CD8-positive, alpha-beta memory T cell (primary cell): ENCODE measurements at regions not wholly inside any gene's neighbourhood (a gene's known extent, or its start where the extent isn't known, plus 50 kb on each side); places are given as distances from the start of the nearest gene placed in this dataset.

ENCODE experiments used
- CTCF ChIA-PET: fragments of 350-600 bp; sonication (Branson Sonifier 250); formaldehyde crosslinking; loops from one replicate; lab custom pipeline; 2021; ENCODE audit warnings: antibody characterized with exemption; lab: Charles Lee
- POLR2A ChIA-PET: fragments of 350-600 bp; sonication (Branson Sonifier 250); formaldehyde crosslinking; loops from one replicate; lab custom pipeline; 2021; ENCODE audit warnings: antibody characterized with exemption; lab: Charles Lee
- DNase-seq, 5 donors: peaks; one replicate each; pipeline versions ENCODE4 v3.0.0 to v3.0.0-alpha.2; 2020 to 2022; ENCODE audit warnings: mixed read lengths in 1 of 5
- H3K27ac ChIP-seq: one replicate; pipeline ENCODE4 v1.7.0; 2013; ENCODE audit warnings: low read depth, mild to moderate bottlenecking, low read length, moderate library complexity
- H3K27me3 ChIP-seq: 2 replicates; pipeline ENCODE4 v1.7.0; 2013; ENCODE audit warnings: low read length, mild to moderate bottlenecking; ENCODE audit not compliant: insufficient read depth, poor library complexity, severe bottlenecking
- H3K36me3 ChIP-seq: 2 replicates; pipeline ENCODE4 v1.7.0; 2013; ENCODE audit warnings: mild to moderate bottlenecking, low read length, moderate library complexity; ENCODE audit not compliant: insufficient read depth
- H3K4me1 ChIP-seq: 2 replicates; pipeline ENCODE4 v1.7.0; 2013; ENCODE audit warnings: mild to moderate bottlenecking, low read length, moderate library complexity; ENCODE audit not compliant: insufficient read depth
- H3K4me3 ChIP-seq: 2 replicates; pipeline ENCODE4 v1.7.0; 2013; ENCODE audit warnings: mild to moderate bottlenecking, low read length
- H3K9me3 ChIP-seq: 2 replicates; pipeline ENCODE4 v1.7.0; 2013; ENCODE audit warnings: mild to moderate bottlenecking, low read length
- H3K27ac Mint-ChIP-seq, 8 donors: one replicate each; pipeline ENCODE4 v1.8.0; 2020 to 2021; ENCODE audit warnings: mixed read lengths in 8 of 8, mild to moderate bottlenecking in 6 of 8, inconsistent platforms in 3 of 8, moderate library complexity in 3 of 8
- H3K27me3 Mint-ChIP-seq, 2 donors: one replicate each; pipeline ENCODE4 v1.8.0; 2020 to 2021; ENCODE audit warnings: mixed read lengths in 2 of 2, mild to moderate bottlenecking in 1 of 2, moderate library complexity in 1 of 2
- H3K36me3 Mint-ChIP-seq, 3 donors: one replicate each; pipeline ENCODE4 v1.8.0; 2020 to 2021; ENCODE audit warnings: mixed read lengths in 3 of 3, inconsistent platforms in 1 of 3, mild to moderate bottlenecking in 1 of 3
- H3K4me1 Mint-ChIP-seq, 3 donors: one replicate each; pipeline ENCODE4 v1.8.0; 2020 to 2021; ENCODE audit warnings: mixed read lengths in 3 of 3, inconsistent platforms in 1 of 3, mild to moderate bottlenecking in 1 of 3
- H3K4me3 Mint-ChIP-seq, 7 donors: one replicate each; pipeline ENCODE4 v1.8.0; 2020 to 2021; ENCODE audit warnings: mixed read lengths in 7 of 7, mild to moderate bottlenecking in 6 of 7, moderate library complexity in 4 of 7, inconsistent platforms in 2 of 7
- H3K9me3 Mint-ChIP-seq, 5 donors: one replicate each; pipeline ENCODE4 v1.8.0; 2020 to 2022; ENCODE audit warnings: mixed read lengths in 5 of 5, mild to moderate bottlenecking in 3 of 5, moderate library complexity in 2 of 5, inconsistent platforms in 1 of 5

DNA sequence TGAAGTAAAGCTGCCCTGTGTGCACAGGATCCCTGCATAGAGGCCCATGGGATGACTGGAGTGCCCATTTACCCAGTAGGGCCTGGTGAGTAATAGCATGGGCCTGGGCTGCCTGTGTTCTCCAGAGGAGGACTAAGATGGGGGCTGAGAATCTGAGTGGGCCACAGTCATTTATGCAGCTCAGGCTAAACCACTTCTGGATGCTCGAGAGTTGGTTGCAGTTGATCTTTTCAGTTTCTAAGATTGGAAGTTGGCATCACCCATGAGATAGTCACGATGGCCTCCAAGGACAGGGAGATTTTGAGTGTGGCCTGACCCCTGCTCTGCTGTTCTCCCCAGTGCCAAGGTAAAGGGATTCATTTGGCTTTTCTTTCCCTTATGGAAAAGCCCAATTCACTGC lies 179.1 kb upstream of the SPRED2 start:
- H3K27ac Mint-ChIP-seq, result no peak overlapping the region
- Histone ChIP-seq H3K27ac (no peak overlapping the region), H3K27me3 (no peaks in the 10 kb centered on the region), H3K4me1 (no peaks in the 10 kb centered on the region), H3K9me3 (no peaks in the 10 kb centered on the region), H3K36me3 (no peaks in the 10 kb centered on the region), H3K4me3 (no peak overlapping the region)
- H3K27me3 Mint-ChIP-seq, result peaks cover 0 to 1% of the 10 kb centered on the region in 2 donors
- no peak for DNase-seq
- ChIA-PET POLR2A (no interaction called here), CTCF (no interaction called here)
- H3K36me3 Mint-ChIP-seq, result no peaks in the 10 kb centered on the region
- no peaks in the 10 kb centered on the region for H3K9me3 Mint-ChIP-seq
- no peaks in the 10 kb centered on the region for H3K4me1 Mint-ChIP-seq
- no peak overlapping the region for H3K4me3 Mint-ChIP-seq

DNA sequence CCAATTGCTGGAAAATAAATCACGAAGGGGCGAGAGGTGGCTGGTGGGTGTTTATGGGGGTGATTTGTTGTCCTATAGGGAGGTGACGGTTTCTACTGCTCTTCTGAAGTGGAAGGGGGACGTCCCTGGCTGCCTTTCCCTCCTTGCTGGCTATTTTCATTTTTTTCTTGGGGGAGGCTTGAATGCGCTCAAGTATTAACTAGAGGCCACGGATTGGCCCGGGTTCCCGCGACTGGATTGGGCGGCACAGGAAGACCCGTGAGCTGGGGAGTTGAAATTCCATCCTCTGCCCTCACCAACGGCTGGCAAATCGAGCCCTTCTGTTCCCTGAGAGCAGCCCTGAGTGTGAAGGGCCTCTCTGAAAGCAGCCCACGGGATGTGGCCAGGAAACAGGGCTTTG lies 176.5 kb upstream of the SPRED2 start:
- ChIA-PET POLR2A (no interaction called here), CTCF (no interaction called here)
- H3K36me3 ChIP-seq, result no peaks in the 10 kb centered on the region
- H3K27me3 ChIP-seq, result no peaks in the 10 kb centered on the region
- Mint-ChIP-seq H3K36me3 (no peaks in the 10 kb centered on the region), H3K4me3 (no peak overlapping the region), H3K27me3 (peaks cover 0 to 1% of the 10 kb centered on the region in 2 donors), H3K9me3 (no peaks in the 10 kb centered on the region), H3K4me1 (peaks cover 0 to 6% (median 0%) of the 10 kb centered on the region in 3 donors), H3K27ac (no peak overlapping the region)
- no peaks in the 10 kb centered on the region for H3K9me3 ChIP-seq
- DNase-seq, result no peak
- no peaks in the 10 kb centered on the region for H3K4me1 ChIP-seq
- no peak overlapping the region for H3K27ac ChIP-seq
- H3K4me3 ChIP-seq, result no peak overlapping the region

DNA sequence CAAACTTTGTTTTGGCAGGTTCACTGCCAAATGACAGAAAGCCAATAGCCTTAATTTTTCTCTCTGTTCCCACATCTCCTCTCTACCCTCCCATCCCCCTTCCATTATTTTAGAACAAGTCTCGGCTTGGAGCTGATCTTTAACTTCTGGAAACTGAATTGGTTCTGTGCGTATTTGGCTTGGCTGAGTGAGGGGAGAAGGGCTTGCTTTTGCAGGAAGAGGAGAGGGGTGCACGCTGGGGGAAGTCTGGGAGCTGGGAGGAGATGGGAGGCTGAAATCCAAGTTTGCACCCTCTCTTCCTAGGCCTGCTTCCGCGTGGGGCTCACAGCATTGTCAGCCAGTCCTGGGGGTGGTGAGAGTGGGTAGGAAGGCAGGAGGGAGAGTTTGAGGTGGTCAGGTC lies 176.1 kb upstream of the SPRED2 start:
- H3K27ac ChIP-seq, result no peak overlapping the region
- no peaks in the 10 kb centered on the region for H3K36me3 Mint-ChIP-seq
- CTCF ChIA-PET, result no interaction called here
- H3K4me1 ChIP-seq, result no peaks in the 10 kb centered on the region
- no peaks in the 10 kb centered on the region for H3K9me3 ChIP-seq
- DNase-seq, result no peak
- no peaks in the 10 kb centered on the region for H3K36me3 ChIP-seq
- POLR2A ChIA-PET, result no interaction called here
- no peak overlapping the region for H3K4me3 Mint-ChIP-seq
- no peak overlapping the region for H3K4me3 ChIP-seq
- no peaks in the 10 kb centered on the region for H3K9me3 Mint-ChIP-seq
- peaks cover 0 to 1% of the 10 kb centered on the region in 2 donors for H3K27me3 Mint-ChIP-seq
- H3K27me3 ChIP-seq, result no peaks in the 10 kb centered on the region
- H3K27ac Mint-ChIP-seq, result no peak overlapping the region
- peaks cover 0 to 6% (median 0%) of the 10 kb centered on the region in 3 donors for H3K4me1 Mint-ChIP-seq

DNA sequence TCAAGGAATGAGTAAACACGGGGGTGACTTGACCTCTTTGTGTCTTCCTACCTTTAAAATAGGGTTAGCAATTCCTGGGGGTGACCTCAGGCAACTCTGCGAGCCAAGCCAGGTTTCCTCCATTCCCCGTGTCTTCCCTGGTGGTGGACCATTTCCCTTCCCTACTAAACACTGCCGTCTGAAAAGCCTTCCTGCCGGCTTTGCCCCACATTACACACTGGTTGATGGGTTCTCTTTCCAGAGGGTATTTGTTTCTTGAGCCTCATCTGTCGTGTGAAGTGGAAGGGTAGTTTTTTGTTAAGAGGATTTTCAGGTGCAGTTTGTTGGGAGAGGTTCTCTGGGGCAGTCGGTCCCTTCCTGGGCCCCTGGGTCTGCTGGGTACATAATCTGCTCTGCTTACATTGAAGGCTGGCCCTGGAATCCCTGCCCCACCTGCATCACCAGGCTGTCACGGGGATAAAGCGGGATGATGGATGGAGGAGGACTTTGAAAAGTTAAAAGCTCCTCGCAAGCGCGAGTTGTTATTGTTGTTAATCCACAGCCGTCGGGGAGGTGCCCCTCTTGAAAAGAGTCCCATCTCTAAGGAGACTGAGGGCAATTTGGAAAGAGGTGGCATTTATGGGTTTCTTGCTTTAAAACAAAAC lies 175.4 kb upstream of the SPRED2 start:
- H3K27ac Mint-ChIP-seq, result no peak overlapping the region
- no peaks in the 10 kb centered on the region for H3K27me3 ChIP-seq
- peaks cover 0 to 6% (median 0%) of the 10 kb centered on the region in 3 donors for H3K4me1 Mint-ChIP-seq
- CTCF ChIA-PET, result no interaction called here
- no peak overlapping the region for H3K4me3 Mint-ChIP-seq
- POLR2A ChIA-PET, result no interaction called here
- no peaks in the 10 kb centered on the region for H3K36me3 ChIP-seq
- H3K4me3 ChIP-seq, result no peak overlapping the region
- H3K36me3 Mint-ChIP-seq, result no peaks in the 10 kb centered on the region
- no peaks in the 10 kb centered on the region for H3K9me3 ChIP-seq
- DNase-seq, result no peak
- H3K4me1 ChIP-seq, result no peaks in the 10 kb centered on the region
- no peaks in the 10 kb centered on the region for H3K9me3 Mint-ChIP-seq
- H3K27ac ChIP-seq, result no peak overlapping the region
- H3K27me3 Mint-ChIP-seq, result peaks cover 0 to 1% of the 10 kb centered on the region in 2 donors

DNA sequence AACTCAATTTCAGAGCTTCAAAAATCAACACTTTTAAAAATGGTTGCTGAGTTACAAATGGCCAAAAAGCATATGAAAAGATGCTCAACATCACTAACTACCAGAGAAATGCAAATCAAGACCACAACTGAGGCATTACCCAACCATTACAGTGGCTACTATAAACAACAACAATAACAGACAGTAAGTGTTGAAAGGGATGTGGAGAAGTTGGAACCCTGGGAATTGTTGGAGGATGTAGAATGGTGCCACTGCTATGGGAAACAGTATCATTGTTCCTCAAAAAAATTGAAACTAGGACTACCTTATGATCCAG lies 173.3 kb upstream of the SPRED2 start:
- H3K27me3 Mint-ChIP-seq, result peaks cover 0 to 5% of the 10 kb centered on the region in 2 donors
- DNase-seq, result no peak
- no peaks in the 10 kb centered on the region for H3K9me3 ChIP-seq
- no peak overlapping the region for H3K27ac ChIP-seq
- H3K9me3 Mint-ChIP-seq, result no peaks in the 10 kb centered on the region
- no peak overlapping the region for H3K4me3 ChIP-seq
- H3K4me1 Mint-ChIP-seq, result peaks cover 0 to 6% (median 0%) of the 10 kb centered on the region in 3 donors
- H3K4me3 Mint-ChIP-seq, result no peak overlapping the region
- H3K4me1 ChIP-seq, result no peaks in the 10 kb centered on the region
- H3K27ac Mint-ChIP-seq, result no peak overlapping the region
- no peaks in the 10 kb centered on the region for H3K36me3 Mint-ChIP-seq
- POLR2A ChIA-PET, result no interaction called here
- H3K27me3 ChIP-seq, result no peaks in the 10 kb centered on the region
- H3K36me3 ChIP-seq, result no peaks in the 10 kb centered on the region
- CTCF ChIA-PET, result no interaction called here

DNA sequence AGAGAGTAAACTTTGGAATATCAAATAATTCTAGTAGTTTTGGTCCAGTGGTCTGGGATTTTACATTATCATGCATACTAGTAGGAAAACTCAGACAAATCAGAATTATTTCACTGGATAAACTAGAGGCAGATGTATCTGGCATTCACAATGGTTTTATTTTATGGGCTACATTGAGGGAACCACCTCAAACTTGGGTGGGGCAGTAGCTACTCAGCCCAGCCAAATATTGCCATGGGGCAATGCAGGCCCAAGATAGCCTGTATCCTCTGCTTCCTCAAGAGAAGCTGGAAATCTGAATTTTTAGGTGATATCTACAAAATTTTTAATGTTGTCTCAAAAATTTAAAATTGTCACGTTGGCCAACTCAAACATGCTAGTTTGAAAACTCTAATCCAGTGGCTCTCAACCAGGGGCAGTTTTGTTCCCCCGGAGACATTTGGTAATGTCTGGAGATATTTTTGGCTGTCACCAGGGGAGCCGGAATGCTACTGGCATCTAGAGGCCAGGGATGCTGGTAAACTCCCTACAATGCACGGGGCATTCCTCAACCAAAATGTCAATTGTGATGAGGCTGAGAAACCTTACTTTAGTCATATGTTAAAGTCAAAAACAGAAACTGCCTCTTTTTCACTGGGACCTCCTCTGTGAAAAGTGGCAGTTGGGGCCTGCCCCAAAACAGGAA lies 172.8 kb upstream of the SPRED2 start:
- Mint-ChIP-seq H3K4me3 (no peak overlapping the region), H3K27ac (no peak overlapping the region), H3K9me3 (no peaks in the 10 kb centered on the region), H3K36me3 (no peaks in the 10 kb centered on the region), H3K4me1 (peaks cover 0 to 6% (median 0%) of the 10 kb centered on the region in 3 donors), H3K27me3 (peaks cover 0 to 5% of the 10 kb centered on the region in 2 donors)
- no peaks in the 10 kb centered on the region for H3K9me3 ChIP-seq
- H3K27me3 ChIP-seq, result no peaks in the 10 kb centered on the region
- H3K4me3 ChIP-seq, result no peak overlapping the region
- H3K27ac ChIP-seq, result no peak overlapping the region
- H3K36me3 ChIP-seq, result no peaks in the 10 kb centered on the region
- no peaks in the 10 kb centered on the region for H3K4me1 ChIP-seq
- ChIA-PET CTCF (no interaction called here), POLR2A (no interaction called here)
- DNase-seq, result no peak

DNA sequence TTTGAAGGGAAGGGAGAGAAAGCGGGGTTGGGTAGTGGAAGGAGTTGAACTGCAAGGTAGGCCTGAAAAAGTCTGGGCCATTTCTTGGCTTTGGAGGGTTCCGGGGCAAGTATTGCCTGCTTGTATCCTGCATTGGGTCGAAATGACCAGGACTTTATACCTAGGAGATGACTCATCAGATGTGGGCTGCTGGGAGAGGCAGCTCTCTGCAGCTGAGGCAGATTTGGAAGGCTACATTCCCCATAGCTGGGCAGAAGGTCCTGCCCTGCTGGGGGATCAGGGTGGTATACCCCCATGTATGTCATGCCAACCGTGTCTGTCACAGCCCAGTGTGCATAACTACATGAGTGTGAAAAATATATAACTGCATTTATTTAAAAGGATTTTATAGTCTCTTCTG lies 171.8 kb upstream of the SPRED2 start:
- no peaks in the 10 kb centered on the region for H3K27me3 ChIP-seq
- ChIA-PET CTCF (no interaction called here), POLR2A (no interaction called here)
- no peaks in the 10 kb centered on the region for H3K36me3 ChIP-seq
- DNase-seq, result no peak
- H3K4me1 ChIP-seq, result no peaks in the 10 kb centered on the region
- H3K9me3 Mint-ChIP-seq, result no peaks in the 10 kb centered on the region
- H3K36me3 Mint-ChIP-seq, result no peaks in the 10 kb centered on the region
- H3K4me3 Mint-ChIP-seq, result no peak overlapping the region
- H3K27ac ChIP-seq, result no peak overlapping the region
- H3K27ac Mint-ChIP-seq, result no peak overlapping the region
- peaks cover 4 to 5% of the 10 kb centered on the region in 2 donors for H3K27me3 Mint-ChIP-seq
- peaks cover 0 to 6% (median 0%) of the 10 kb centered on the region in 3 donors for H3K4me1 Mint-ChIP-seq
- H3K9me3 ChIP-seq, result no peaks in the 10 kb centered on the region
- H3K4me3 ChIP-seq, result no peak overlapping the region

DNA sequence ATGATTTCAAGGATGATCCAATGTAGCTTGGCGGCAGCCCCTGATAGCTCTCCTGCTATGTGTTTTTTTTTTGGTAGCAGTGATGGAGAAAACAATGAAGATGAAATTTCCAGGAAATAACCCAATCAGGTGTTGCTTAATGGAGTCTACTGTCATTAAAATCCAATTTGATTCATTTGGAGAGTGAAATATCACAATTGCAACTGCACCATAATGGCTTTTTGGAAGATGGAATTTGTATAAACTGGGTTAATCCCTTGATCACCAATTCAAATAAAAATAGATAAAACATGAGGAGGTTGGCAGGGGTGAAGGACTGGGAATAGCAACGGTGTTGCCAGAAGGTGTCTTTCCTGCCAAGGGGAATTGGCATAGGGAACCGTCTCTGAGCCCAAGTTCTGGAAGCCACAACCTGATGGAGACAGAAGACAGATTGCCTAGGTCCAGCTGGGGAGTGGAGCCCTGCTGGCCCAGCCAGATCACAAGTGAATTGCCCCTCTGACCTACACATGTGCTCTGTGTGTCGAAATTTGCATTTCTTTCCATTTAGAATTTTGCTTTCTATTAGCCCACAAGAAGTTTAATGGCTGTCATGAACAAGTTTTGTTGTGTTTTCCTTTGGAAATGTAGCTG lies 170.3 kb upstream of the SPRED2 start:
- Mint-ChIP-seq H3K36me3 (no peaks in the 10 kb centered on the region), H3K27ac (no peak overlapping the region), H3K9me3 (no peaks in the 10 kb centered on the region), H3K27me3 (peaks cover 4 to 13% of the 10 kb centered on the region in 2 donors), H3K4me3 (no peak overlapping the region), H3K4me1 (peaks cover 0 to 6% (median 0%) of the 10 kb centered on the region in 3 donors)
- no peaks in the 10 kb centered on the region for H3K4me1 ChIP-seq
- ChIA-PET CTCF (no interaction called here), POLR2A (no interaction called here)
- no peak for DNase-seq
- no peak overlapping the region for H3K4me3 ChIP-seq
- H3K27me3 ChIP-seq, result no peaks in the 10 kb centered on the region
- H3K36me3 ChIP-seq, result no peaks in the 10 kb centered on the region
- H3K9me3 ChIP-seq, result no peaks in the 10 kb centered on the region
- H3K27ac ChIP-seq, result no peak overlapping the region
